ENCODE measurements at regions not wholly inside any gene's neighbourhood (a gene's known extent, or its start where the extent isn't known, plus 50 kb on each side); places are given as distances from the start of the nearest gene placed in this dataset.

DNA sequence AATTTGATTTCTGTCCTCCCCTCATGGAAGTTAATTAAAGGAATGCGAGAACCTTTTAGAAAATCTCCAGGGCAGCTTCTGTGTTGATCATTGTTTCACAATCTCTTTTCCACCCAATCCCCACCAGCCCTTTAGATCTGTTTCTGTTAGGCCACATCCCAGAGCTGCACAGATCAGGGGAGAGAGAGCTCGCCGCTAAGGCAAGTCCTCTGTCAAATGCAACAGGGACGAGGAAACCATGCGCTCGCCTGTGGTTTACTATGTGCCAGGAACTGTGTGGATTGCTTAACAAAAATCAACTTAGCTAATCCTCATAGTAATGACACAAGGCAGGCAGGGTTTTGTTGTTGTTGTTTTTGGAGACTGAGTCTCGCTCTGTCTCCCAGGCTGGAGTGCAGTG, 115.4 kb downstream of the SALL1 start:
- DNase-seq, result no peak
- Histone ChIP-seq H3K18ac (ENCODE audit: low read depth, low read length) (no peak overlapping the region), H2BK20ac (ENCODE audit: low read depth, low read length) (no peak overlapping the region), H3K27ac (ENCODE audit: insufficient read depth, low read length) (no peak overlapping the region), H3K9me1 (ENCODE audit: insufficient read depth, low read length) (no peaks in the 10 kb centered on the region), H3K36me3 (ENCODE audit: control insufficient read depth, insufficient read depth, low read length) (no peaks in the 10 kb centered on the region), H4K91ac (ENCODE audit: insufficient read depth, low read depth, low read length) (no peak overlapping the region), H3K27me3 (ENCODE audit: control insufficient read depth, insufficient read depth, low read length) (no peaks in the 10 kb centered on the region), H2AFZ (replicated peaks; ENCODE audit: low read length, poor library complexity) (no peak overlapping the region), H4K5ac (ENCODE audit: low read depth, low read length) (no peak overlapping the region), H3K4ac (ENCODE audit: low read depth, low read length) (no peak overlapping the region), H2AK5ac (ENCODE audit: low read depth, low read length) (no peak overlapping the region), H4K8ac (ENCODE audit: low read depth in 2 of 2, low read length in 2 of 2) (no peak overlapping the region), H3K56ac (ENCODE audit: extremely low read depth, insufficient read depth, low read length) (no peak overlapping the region), H3K14ac (replicated peaks; ENCODE audit: low read depth, low read length) (no peak overlapping the region), H3K79me1 (ENCODE audit: low read depth in 1 of 2, low read length in 2 of 2) (no peaks in the 10 kb centered on the region), H2BK120ac (ENCODE audit: low read depth, low read length) (no peak overlapping the region), H3K9ac (ENCODE audit: low read depth, low read length) (no peak overlapping the region), H2BK15ac (ENCODE audit: low read depth, low read length) (no peak overlapping the region), H4K20me1 (ENCODE audit: insufficient read depth, low read length) (no peaks in the 10 kb centered on the region), H3K4me2 (ENCODE audit: low read depth, low read length) (no peak overlapping the region), H3K9me3 (ENCODE audit: control insufficient read depth, insufficient read depth, low read length) (no peaks in the 10 kb centered on the region), H3K4me3 (ENCODE audit: insufficient read depth, low read depth, low read length) (no peak overlapping the region), H3K23ac (ENCODE audit: low read depth, low read length) (no peak overlapping the region), H2AK9ac (replicated peaks; ENCODE audit: low read depth, low read length, poor library complexity) (no peak overlapping the region), H3K4me1 (ENCODE audit: control insufficient read depth, insufficient read depth, low read length) (no peaks in the 10 kb centered on the region), H2BK5ac (ENCODE audit: low read depth, low read length, poor library complexity, severe bottlenecking) (no peak overlapping the region)
- ChIA-PET POLR2A (ENCODE audit: unreplicated experiment) (no interaction called here), CTCF (interaction anchor here (0.6 kb wide), 1 partner anchor 171 kb away, joined by 5 read pairs; no protein-coding TSS in a partner anchor)
- dilution Hi-C loops (cut with HindIII; ENCODE audit: low sequenced_read_pairs, unreplicated experiment) (no loop called here), intact Hi-C loops (cut with micrococcal nuclease) (no loop called here), in situ Hi-C loops (cut with MboI; ENCODE audit: low sequenced_read_pairs) (no loop called here)
- TF ChIP-seq MAFK (IDR thresholded peaks at IDR 0.05; ENCODE audit: low read depth, low read length) (no peak), CEBPB (IDR thresholded peaks at IDR 0.05; ENCODE audit: low read depth, low read length) (no peak), CTCF (conservative IDR thresholded peaks at IDR 0.05; ENCODE audit: low read depth, low read length) (no peak), CHD1 (IDR thresholded peaks at IDR 0.05; ENCODE audit: low read depth, low read length) (no peak), RFX5 (IDR thresholded peaks at IDR 0.05; ENCODE audit: low read depth, low read length) (no peak), SMC3 (IDR thresholded peaks at IDR 0.05; ENCODE audit: low read depth, low read length) (no peak)
- TF ChIP-seq, protein P1, sequence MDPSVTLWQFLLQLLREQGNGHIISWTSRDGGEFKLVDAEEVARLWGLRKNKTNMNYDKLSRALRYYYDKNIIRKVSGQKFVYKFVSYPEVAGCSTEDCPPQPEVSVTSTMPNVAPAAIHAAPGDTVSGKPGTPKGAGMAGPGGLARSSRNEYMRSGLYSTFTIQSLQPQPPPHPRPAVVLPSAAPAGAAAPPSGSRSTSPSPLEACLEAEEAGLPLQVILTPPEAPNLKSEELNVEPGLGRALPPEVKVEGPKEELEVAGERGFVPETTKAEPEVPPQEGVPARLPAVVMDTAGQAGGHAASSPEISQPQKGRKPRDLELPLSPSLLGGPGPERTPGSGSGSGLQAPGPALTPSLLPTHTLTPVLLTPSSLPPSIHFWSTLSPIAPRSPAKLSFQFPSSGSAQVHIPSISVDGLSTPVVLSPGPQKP (IDR thresholded peaks at IDR 0.05; ENCODE audit: borderline replicate concordance, low read depth, low read length), result no peak
- BruUV-seq (replicated peaks), result no TSS peak
- ATAC-seq (ENCODE audit: low read depth), result no peak
- no CpG with 5 or more reads among the region's 7 CpGs for WGBS, 2 experiments (ENCODE audit: extremely low coverage in 2 of 2, insufficient read length in 1 of 2)

Measured in IMR-90 (cell line).